Parathyroid adenoma (tissue), 2 donors: ENCODE measurements at regions not wholly inside any gene's neighbourhood (a gene's known extent, or its start where the extent isn't known, plus 50 kb on each side); places are given as distances from the start of the nearest gene placed in this dataset.
"Not testable (repeated sequence)": the region's sequence is repeated elsewhere in the genome, so short reads cannot be mapped to it uniquely, and the experiment has no call there.

Experiments
- H2AFZ ChIP-seq: fragments of 300-600 bp; sonication (generic); one replicate; pipeline ENCODE4 v1.7.0; 2017; ENCODE audit warnings: antibody characterized with exemption, mild to moderate bottlenecking
- H3K27ac ChIP-seq: fragments of 300-600 bp; sonication (generic); one replicate; pipeline ENCODE4 v1.7.0; 2017
- H3K27me3 ChIP-seq: fragments of 300-600 bp; sonication (generic); one replicate; pipeline ENCODE4 v1.7.0; 2017; ENCODE audit warnings: low read length; ENCODE audit not compliant: control insufficient read depth, insufficient read depth
- H3K36me3 ChIP-seq: fragments of 300-600 bp; sonication (generic); one replicate; pipeline ENCODE4 v1.7.0; 2017; ENCODE audit warnings: low read length; ENCODE audit not compliant: control insufficient read depth, insufficient read depth
- H3K4me1 ChIP-seq: fragments of 300-600 bp; sonication (generic); one replicate; pipeline ENCODE4 v1.7.0; 2017; ENCODE audit warnings: control low read depth
- H3K4me2 ChIP-seq: fragments of 300-600 bp; sonication (generic); one replicate; pipeline ENCODE4 v1.7.0; 2017; ENCODE audit warnings: low read length
- H3K4me3 ChIP-seq: fragments of 300-600 bp; sonication (generic); one replicate; pipeline ENCODE4 v1.7.0; 2017; ENCODE audit warnings: low read depth, low read length
- H3K79me2 ChIP-seq: fragments of 300-600 bp; sonication (generic); one replicate; pipeline ENCODE4 v1.7.0; 2017; ENCODE audit warnings: control low read depth
- H3K9ac ChIP-seq: fragments of 300-600 bp; sonication (generic); one replicate; pipeline ENCODE4 v1.7.0; 2017; ENCODE audit warnings: mild to moderate bottlenecking
- H3K9me3 ChIP-seq: fragments of 300-600 bp; sonication (generic); one replicate; pipeline ENCODE4 v1.7.0; 2017; ENCODE audit warnings: low read length; ENCODE audit not compliant: control insufficient read depth
- TF ChIP-seq, protein P1 (sequence below): fragments of 300-600 bp; sonication (generic); IDR thresholded peaks from one replicate; pipeline ENCODE4 v1.7.0; 2017; ENCODE audit warnings: antibody characterized with exemption, mild to moderate bottlenecking
- donor health status: primary hyperparathyroidism.

DNA sequence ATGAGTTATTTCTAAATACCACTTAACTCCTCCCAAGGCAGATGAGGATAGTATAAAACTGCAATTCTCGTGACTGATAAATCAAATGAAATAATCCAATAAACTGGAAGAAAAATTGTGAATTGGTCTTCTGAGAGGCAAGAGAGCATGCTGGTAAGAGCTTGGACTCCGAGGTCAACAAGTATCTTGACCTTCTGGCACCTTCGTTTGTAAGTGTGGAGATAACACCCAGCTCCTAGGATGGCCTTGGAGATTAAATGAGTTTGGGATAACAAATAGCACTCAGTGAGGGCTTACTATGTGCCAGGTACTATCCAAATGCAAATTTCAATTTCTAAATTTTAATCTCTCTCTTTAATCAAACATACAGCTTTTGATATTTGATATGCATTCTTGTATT is 866.3 kb upstream of the WWC1 start:
- Histone ChIP-seq H3K9me3 (no peaks in the 10 kb centered on the region), H3K4me2 (no peak overlapping the region), H3K36me3 (no peaks in the 10 kb centered on the region), H3K4me1 (no peaks in the 10 kb centered on the region), H3K27me3 (no peaks in the 10 kb centered on the region), H2AFZ (no peak overlapping the region), H3K4me3 (no peak overlapping the region), H3K27ac (no peak overlapping the region), H3K79me2 (no peaks in the 10 kb centered on the region), H3K9ac (no peak overlapping the region)
- TF ChIP-seq, protein P1, sequence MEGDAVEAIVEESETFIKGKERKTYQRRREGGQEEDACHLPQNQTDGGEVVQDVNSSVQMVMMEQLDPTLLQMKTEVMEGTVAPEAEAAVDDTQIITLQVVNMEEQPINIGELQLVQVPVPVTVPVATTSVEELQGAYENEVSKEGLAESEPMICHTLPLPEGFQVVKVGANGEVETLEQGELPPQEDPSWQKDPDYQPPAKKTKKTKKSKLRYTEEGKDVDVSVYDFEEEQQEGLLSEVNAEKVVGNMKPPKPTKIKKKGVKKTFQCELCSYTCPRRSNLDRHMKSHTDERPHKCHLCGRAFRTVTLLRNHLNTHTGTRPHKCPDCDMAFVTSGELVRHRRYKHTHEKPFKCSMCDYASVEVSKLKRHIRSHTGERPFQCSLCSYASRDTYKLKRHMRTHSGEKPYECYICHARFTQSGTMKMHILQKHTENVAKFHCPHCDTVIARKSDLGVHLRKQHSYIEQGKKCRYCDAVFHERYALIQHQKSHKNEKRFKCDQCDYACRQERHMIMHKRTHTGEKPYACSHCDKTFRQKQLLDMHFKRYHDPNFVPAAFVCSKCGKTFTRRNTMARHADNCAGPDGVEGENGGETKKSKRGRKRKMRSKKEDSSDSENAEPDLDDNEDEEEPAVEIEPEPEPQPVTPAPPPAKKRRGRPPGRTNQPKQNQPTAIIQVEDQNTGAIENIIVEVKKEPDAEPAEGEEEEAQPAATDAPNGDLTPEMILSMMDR: no peak

DNA sequence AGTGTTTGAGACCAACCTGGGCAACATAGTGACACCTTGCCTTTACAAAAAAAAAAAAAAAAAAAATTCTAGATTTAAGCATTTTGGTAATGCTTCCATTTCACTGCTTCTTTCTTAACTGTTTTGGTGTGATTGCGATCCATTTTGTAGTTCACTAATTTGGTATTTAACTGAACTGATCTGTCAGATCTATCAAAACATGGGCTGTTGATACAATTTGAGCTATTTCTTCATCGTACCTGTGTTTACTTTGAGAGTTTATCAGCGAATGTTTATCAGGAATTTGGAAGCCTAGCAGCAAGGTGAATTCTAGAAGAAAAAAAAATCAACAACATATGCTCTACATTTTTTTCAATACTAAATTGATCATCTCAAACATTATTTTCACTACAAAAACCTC is 864.9 kb upstream of the WWC1 start:
- H3K9me3 ChIP-seq: no peaks in the 10 kb centered on the region
- H3K4me1 ChIP-seq: no peaks in the 10 kb centered on the region
- no peaks in the 10 kb centered on the region for H3K27me3 ChIP-seq
- no peaks in the 10 kb centered on the region for H3K36me3 ChIP-seq
- H3K79me2 ChIP-seq: no peaks in the 10 kb centered on the region
- no peak overlapping the region for H3K9ac ChIP-seq
- H3K27ac ChIP-seq: no peak overlapping the region
- H2AFZ ChIP-seq: no peak overlapping the region
- H3K4me2 ChIP-seq: no peak overlapping the region
- TF ChIP-seq, protein P1: no peak
- H3K4me3 ChIP-seq: no peak overlapping the region

DNA sequence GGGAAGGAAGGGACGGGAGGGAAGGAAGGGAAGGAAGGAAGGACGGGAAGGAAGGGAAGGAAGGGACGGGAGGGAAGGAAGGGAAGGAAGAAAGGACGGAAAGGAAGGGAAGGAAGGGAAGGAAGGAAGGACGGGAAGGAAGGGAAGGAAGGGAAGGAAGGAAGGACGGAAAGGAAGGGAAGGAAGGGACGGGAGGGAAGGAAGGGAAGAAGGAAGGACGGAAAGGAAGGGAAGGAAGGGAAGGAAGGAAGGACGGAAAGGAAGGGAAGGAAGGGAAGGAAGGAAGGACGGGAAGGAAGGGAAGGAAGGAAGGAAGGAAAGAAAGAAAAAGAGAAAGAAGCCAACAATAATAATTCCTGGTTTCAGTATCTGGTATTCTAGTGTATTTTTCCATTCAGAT is 863.8 kb upstream of the WWC1 start:
- not testable (repeated sequence) for H3K9ac ChIP-seq, H3K27ac ChIP-seq, H3K36me3 ChIP-seq, H2AFZ ChIP-seq, H3K4me3 ChIP-seq, H3K4me1 ChIP-seq, H3K79me2 ChIP-seq, H3K9me3 ChIP-seq, H3K27me3 ChIP-seq, H3K4me2 ChIP-seq

DNA sequence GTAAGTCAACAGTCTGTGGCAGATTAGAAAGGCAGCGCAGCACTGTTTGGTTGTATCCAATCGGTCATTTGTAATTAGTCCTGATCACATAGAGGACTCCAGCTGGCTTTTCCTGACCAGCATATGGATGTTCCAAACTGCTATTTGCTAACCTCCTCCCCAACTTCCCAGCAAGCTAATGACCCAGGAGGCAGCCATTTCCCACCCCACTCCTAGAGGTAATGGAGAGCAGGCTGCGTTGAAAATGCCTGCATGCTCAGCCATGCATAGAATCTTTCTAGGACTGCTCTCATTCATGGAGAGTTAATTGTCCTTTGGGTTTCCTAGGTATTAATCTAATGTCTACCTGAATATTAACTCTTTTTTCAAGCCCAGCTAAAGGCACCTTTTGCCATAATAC is 850.6 kb upstream of the WWC1 start:
- H2AFZ ChIP-seq: no peak overlapping the region
- H3K9me3 ChIP-seq: no peaks in the 10 kb centered on the region
- no peaks in the 10 kb centered on the region for H3K36me3 ChIP-seq
- no peak overlapping the region for H3K27ac ChIP-seq
- no peak overlapping the region for H3K4me2 ChIP-seq
- no peak overlapping the region for H3K9ac ChIP-seq
- H3K27me3 ChIP-seq: no peaks in the 10 kb centered on the region
- no peaks in the 10 kb centered on the region for H3K79me2 ChIP-seq
- H3K4me1 ChIP-seq: no peaks in the 10 kb centered on the region
- H3K4me3 ChIP-seq: no peak overlapping the region
- TF ChIP-seq, protein P1: no peak

DNA sequence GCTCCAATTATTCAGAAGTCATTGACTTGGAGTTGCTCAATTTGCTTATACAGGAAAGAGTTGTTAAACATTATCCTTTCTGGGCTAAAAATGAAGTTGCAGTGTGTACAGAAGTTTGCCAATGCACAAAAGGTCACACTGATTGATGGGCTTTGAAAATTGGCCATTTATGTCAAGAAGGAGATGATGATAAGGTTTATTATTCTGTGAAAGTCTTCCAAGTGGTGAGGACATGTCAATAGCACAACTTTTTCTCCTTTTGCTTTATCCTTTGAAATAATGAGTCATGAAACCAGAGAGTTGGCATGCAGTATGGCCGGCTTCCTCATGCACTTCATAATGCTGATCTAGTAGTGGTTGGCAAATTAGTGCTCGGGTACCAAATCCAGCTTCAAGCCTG is 848.5 kb upstream of the WWC1 start:
- Histone ChIP-seq H2AFZ (no peak overlapping the region), H3K79me2 (no peaks in the 10 kb centered on the region), H3K4me1 (no peaks in the 10 kb centered on the region), H3K36me3 (no peaks in the 10 kb centered on the region), H3K4me3 (no peak overlapping the region), H3K27me3 (no peaks in the 10 kb centered on the region), H3K9ac (no peak overlapping the region), H3K27ac (no peak overlapping the region), H3K4me2 (no peak overlapping the region), H3K9me3 (no peaks in the 10 kb centered on the region)
- TF ChIP-seq, protein P1: no peak
